ENCODE measurements at regions not wholly inside any gene's neighbourhood (a gene's known extent, or its start where the extent isn't known, plus 50 kb on each side); places are given as distances from the start of the nearest gene placed in this dataset.
"Not testable (repeated sequence)": the region's sequence is repeated elsewhere in the genome, so short reads cannot be mapped to it uniquely, and the experiment has no call there.

DNA sequence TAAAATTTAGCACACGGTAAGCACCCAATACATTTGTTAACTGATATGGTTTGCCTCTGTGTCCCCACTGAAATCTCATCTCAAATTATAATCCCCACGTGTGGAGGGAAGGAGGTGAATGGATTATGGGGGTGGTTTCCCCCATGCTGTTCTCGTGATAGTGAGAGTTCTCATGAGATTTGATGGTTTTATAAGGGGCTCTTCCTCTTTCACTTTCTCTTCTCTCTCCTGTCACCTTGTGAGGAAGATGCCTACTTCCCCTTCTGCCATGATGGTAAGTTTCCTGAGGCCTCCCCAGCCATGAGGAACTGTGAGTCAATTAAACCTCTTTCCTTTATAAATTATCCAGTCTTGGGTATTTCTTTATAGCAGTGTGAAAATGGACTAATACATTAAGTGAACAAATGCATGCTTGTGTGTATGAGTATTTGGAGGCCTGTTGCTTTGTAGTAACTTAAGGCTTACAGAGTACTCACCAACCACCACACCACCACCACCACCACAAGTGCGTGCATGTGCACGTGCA is 159.8 kb downstream of the MTX2 start:
- not testable (repeated sequence) for TF ChIP-seq POLR2A (IDR thresholded peaks at IDR 0.05)
- TF ChIP-seq, protein P1, sequence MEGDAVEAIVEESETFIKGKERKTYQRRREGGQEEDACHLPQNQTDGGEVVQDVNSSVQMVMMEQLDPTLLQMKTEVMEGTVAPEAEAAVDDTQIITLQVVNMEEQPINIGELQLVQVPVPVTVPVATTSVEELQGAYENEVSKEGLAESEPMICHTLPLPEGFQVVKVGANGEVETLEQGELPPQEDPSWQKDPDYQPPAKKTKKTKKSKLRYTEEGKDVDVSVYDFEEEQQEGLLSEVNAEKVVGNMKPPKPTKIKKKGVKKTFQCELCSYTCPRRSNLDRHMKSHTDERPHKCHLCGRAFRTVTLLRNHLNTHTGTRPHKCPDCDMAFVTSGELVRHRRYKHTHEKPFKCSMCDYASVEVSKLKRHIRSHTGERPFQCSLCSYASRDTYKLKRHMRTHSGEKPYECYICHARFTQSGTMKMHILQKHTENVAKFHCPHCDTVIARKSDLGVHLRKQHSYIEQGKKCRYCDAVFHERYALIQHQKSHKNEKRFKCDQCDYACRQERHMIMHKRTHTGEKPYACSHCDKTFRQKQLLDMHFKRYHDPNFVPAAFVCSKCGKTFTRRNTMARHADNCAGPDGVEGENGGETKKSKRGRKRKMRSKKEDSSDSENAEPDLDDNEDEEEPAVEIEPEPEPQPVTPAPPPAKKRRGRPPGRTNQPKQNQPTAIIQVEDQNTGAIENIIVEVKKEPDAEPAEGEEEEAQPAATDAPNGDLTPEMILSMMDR (IDR thresholded peaks at IDR 0.05) = not testable (repeated sequence)

Measured in Peyer's patch (tissue), 4 donors.